GM21529 (cell line): ENCODE measurements at regions not wholly inside any gene's neighbourhood (a gene's known extent, or its start where the extent isn't known, plus 50 kb on each side); places are given as distances from the start of the nearest gene placed in this dataset.

ENCODE experiments used
- ATAC-seq: cut with Tn5 transposase; IDR thresholded peaks from one replicate; pipeline ENCODE4 v1.9.1; 2021; ENCODE audit not compliant: unreplicated experiment

DNA sequence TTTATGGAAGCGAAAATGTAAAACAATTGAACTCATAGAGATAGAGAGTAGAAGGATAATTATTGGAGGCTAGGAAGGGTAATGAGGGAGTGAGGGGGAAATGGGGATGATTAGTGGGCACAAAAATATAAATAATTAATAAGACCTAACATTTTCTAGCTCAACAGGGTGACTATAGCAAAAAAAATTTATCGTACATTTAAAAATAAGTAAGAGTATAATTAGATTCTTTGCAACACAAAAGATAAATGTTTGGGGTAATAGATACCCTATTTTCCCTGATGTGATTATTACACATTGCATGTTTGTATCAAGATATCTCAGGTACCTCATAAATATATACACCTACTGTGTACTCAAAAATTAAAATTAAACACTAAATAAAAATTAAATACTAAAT is 1070.0 kb downstream of the LRFN5 start:
- ATAC-seq: no peak

DNA sequence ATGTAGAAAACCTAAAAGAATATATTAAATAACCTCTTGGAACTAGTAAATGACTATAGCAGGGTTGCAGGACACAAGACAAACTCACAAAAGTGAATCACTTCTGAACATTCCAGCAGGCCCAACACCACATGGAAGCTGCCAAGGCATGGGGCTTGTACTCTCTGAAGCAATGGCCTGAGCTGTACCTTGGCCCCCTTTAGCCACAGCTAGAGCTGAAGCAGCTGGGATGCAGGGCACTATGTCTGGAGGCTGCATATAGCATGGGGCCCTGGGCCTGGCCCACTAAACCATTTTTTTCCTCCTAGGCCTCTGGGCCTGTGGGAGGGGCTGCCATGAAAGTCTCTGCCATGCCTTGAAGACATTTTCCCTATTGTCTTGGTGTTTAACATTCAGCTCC is 1067.3 kb downstream of the LRFN5 start:
- ATAC-seq: no peak

DNA sequence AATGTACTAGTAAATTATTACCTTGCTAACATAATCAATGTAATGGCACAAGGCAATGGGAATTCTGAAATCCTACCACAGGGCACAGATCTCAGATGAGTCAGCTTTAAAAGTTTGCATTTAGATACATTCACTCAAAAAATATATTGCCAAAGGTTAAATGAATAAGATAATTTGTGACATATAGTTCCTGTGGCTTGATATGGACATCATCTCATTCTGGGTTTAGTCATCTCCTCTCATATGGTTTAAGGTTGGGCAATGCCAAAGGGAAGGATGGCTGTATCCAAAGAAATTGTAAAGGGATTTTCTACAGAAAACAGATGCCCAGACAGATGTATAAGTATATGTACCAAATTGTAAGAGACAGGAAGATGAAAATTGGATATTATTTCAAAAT is 1065.0 kb downstream of the LRFN5 start:
- ATAC-seq: no peak

DNA sequence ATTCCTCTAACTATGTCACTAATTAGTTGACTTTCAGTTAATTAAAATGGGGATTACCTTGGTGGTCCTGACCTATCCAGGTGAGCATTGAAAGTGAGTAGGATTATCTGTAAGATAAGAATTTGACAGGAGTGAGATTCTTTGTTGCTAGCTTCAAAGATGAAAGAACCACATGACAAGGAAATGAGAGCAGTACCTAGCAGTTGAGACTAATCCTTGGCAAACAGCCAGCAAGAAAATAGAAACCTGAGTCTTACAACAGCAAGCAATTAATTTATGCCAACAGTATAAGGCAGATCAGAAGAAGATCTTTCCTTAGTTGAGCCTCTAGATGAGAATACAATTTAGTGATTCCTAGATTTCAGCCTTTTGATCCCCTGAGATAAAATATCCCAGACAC is 1058.4 kb downstream of the LRFN5 start:
- no peak for ATAC-seq

DNA sequence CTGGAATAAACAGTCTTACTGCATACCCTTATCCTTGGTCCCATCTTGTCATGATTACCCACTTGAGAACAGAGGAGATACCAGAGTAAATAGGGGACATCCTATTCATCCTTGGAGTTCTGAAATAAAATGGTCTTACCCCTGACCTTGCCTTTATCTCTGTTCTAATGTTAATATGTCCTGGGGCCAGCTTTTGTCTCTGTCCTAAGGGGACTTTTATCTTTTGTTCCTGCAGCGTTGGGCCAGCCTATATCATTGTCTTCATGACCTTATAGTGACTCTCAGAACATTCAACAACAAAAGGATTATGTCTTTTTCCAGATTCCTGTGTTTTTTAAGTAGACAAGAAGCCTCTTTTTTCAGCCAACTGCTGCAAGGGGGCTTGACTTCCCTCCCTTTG is 1057.5 kb downstream of the LRFN5 start:
- ATAC-seq: no peak

DNA sequence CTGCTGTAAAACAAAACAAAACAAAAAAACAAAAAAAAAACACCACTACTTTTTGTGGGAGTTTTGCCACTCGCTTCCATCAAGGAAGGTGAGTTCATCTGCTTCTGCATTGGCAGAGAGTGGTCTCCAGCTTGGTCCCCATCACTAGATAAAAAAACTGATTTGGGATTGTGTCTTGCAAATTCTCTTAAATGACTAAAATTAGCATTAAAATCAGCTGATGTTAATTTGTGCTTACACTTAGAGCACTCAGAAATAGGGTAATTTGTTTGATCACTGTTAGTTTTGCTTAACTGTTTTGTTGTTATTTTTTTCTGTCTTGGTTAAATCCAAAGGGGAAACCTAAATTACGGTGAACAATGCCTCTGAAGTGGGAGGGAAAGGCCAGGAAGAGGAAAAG is 1048.0 kb downstream of the LRFN5 start:
- ATAC-seq: no peak

DNA sequence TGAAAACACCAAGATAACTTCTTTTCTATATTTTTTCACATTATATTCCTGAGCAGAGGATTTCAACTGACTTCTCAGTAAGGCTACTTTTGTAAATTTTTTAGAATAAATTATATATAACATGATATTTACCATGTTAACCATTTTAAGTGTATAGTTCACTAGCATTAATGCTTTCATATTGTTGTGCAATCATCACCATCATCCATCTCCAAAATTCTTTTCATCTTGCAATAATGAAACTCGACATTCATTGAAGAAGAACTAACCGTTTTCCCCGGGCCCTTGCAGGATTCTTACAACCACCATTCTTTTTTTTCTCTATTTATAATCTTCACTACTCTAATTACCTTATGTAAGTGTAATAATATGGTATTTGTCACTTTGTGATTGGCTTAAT is 1036.1 kb downstream of the LRFN5 start:
- no peak for ATAC-seq

DNA sequence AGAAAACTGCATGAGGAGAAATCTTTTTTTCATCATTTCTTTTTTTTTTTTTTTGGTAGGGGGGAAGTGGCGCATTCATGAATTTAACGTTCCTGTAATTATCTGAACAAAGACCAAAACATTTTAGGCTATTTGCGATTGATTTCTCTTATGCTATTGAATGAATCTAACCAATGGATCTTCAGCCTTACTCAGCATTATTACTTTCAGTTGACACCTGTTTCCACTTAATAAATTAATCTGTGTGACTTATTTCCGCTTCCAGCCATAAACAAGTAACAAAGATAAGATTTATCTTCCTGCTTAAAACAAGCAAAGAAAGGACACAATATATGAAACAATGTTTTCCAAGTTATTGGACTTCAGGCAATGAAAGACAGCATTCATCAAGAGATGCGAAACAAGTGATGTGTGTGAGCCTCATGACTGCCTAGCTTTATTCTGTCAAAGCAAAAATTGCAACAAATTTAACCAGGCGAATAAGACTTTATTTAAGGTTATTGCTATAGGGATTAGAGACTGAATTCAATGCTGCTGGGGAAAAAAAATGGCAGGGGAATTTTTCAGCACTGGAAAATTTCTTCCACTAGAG is 1026.9 kb downstream of the LRFN5 start:
- no peak for ATAC-seq

DNA sequence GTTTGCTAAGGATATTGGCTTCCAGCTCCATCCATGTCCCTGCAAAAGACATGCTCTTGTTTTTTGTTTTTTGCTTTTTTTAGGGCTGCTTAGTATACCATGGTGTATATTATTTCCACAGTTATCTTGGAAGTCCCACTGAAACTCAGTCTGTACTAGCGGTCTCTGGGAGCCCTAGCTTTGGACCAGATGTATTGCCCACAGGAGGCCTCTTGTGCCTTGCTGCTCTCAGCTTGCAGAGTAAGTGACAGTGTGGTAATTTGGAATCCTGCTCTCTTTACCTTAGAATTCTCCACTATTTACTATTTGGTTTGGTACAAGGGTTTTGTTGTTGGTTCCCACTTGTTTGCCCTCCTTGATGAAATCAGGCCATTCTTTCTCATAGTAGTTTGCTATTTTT is 1022.9 kb downstream of the LRFN5 start:
- no peak for ATAC-seq

DNA sequence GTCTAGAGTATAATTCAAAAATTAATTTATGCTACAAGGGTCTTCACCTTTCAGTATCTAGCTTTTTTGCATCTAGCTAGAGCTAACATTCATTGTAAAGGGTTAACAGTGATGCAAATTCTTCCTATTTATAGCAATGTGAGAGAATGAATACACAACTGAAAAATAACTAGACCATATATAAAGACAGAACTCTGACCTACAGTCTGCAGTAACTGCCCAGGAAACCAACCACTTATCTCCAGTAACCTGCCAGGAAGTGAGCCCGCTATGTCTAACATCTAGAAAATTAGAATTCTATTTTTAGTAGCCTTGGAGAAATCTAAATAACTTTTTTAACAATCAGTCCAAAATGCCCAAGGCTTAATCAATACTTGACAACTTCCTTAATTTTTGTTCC is 1021.9 kb downstream of the LRFN5 start:
- ATAC-seq: no peak

DNA sequence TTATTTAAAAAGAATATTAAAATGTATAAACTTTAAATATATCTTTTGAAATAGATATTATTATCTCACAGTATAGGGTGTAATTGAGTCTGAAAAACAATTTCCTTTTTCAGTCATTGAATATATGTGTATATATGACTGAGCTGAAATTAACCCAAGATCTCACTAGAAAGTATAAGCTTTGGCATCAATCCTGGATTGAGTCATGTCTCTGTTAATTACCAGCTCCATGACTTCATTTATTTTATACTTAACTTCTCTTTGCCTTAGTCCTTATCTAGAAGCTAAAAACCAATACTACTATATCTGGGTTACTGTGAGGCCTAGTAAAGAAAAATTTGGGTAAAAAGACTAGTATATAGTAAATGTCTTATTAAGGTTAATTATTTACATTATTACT is 1020.3 kb downstream of the LRFN5 start:
- ATAC-seq: no peak

DNA sequence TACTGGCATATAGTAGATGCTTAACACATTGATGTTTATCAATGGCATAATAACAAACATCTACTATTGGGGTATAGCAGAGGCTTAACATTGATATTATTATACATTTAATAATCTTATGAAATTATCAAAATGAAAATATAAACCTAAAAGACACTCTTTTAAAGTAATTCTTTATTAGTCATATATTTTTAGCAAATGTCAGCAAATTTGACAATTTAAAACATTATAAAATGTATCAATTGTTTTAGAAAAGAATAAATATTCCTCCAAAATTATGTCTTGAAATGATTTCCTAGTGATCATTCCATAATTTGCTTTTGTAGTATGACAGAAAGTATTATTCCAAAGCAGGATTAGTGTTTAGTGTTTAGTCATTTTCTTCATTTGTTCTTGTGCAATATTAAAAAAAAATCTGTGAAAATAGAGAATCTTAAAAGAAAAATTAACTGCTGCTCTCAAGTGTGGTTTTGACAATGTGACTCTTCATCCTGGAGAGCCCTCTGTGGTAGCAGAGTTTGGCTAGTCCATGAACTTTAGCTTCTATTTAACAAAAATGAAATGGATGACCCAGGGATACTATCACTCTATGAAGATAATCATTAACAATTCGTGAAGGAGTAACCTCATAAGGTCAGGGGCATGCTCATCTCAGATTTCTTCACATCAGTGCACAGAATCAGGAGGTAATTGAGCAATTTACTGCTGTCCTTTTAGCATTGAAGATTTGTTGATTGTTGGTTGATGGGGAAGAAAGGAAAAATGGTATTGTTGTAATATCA is 1018.5 kb downstream of the LRFN5 start:
- no peak for ATAC-seq

DNA sequence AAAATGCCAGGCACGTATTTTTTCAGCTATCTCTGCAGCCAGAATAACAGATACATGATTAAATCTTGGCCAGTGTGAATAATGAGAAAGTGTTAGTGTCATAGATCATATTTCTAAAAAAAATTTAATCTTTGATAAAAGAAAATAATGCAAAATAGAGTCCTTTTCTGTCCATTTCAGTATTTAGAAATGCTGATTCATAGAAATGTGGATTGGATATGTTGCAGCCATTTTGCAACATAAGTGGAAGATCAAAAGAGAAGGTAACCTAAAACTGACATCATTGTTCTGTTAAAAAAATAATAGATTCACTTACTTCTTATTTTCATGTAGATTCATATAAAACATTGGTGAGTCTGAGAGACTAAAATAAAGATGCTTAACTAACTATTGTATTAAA is 1010.3 kb downstream of the LRFN5 start:
- ATAC-seq: no peak

DNA sequence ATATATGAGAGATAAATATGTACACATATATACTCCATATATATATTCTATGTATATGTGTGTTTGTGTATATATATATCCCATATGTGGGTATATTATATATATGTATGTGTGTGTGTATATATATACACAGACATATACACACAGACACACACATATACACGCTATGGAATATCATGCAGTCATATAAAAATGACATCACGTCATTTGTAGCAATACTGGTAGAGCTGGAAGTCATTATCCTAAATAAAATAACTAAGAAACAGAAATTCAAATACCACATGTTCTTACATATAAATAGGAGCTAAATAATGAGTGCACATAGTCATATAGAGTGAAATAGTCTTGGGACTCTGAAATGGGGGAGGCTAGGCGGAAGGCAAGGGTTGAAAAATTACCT is 1000.2 kb downstream of the LRFN5 start:
- ATAC-seq: no peak

DNA sequence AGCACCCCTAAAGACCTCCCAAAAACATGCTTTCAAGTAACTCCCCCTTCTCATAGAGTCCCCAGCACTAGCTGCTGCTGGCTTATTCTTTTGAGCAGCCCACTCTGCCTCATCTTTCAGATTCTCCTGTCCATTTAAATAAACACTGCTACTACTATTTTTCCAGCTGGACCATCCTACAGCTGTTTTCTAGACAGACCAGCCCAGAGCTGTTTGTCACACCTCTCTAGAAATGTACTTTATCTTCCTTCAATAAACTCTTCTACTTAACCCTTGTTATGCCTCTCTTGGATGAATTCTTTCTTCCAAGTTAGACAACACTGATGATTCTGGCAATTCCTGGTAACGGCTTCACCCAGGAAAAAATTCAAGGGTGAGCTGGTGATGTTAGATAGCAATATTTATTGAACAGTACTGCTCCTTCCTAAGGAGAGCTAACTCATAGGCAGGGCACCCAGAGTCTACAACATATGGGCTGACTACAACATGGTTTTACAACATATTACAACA is 995.7 kb downstream of the LRFN5 start:
- no peak for ATAC-seq

DNA sequence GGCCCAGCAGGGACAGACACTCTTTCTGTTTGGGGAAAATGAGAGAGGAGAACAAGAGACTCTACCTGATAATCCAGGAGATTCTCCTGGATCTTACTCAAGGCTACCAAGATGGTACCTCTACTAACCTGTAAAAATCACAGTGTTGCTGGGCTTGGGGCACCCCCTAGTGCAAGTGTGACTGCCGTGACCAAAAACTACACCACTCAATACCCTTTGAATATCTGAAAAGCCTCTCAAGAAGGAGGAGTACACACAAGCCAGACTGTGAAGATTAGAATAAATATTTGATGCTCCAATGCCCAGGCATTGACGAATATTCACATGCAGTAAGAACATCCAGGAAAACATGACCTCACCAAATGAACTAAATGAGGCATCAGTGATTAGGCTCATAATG is 965.4 kb downstream of the LRFN5 start:
- ATAC-seq: no peak

DNA sequence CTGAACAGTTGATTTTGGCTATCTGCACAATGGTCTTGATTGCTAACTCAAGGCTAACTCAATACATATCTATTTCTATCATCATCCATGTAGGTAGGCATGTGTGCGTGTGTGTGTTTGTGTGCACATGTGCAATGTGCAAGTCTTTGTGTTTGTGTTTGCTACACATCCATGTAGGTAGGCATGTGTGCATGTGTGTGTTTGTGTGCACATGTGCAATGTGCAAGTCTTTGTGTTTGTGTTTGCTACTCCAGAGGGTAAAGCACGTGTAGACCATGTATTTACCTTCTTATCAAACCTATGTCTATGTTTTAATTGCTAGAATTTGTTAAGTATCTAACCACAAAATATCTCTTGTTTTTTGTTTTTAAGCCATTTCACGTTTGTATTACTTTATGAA is 962.6 kb downstream of the LRFN5 start:
- no peak for ATAC-seq

DNA sequence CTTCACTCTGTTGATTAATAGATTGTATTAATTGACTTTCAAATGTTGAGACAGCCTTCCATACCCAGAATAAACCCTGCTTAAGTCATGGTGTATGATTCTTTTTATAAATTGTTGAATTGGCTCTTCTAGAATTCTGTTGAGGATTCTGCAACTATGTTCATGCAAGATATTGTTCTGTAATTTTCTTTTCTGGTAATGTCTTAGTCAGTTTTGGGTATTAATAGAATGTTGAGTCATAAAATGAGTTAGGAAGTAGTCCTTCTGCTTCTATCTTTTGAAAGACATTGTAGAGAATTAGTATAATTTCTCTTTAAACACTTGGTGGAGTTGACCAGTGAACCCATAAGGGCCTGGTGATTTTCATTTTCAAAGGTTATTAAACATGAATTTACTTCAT is 958.9 kb downstream of the LRFN5 start:
- no peak for ATAC-seq

DNA sequence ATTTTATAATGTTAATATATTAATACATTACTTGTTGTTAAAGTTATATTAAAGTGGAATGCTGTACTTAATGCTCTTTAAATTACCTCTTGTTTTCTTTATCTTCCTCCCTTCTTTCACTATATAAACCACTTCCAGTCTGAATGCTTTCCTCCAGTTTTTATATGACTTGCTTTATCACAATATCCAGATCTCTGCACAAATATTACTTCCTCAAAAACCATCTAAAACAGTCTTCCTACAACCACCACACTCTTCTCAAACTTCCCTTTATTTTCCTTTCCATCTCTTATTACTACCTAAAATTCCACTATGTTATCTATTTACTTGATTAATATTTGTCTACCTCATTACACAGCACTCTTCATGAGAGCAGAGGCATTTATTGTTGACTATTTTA is 956.6 kb downstream of the LRFN5 start:
- ATAC-seq: no peak

DNA sequence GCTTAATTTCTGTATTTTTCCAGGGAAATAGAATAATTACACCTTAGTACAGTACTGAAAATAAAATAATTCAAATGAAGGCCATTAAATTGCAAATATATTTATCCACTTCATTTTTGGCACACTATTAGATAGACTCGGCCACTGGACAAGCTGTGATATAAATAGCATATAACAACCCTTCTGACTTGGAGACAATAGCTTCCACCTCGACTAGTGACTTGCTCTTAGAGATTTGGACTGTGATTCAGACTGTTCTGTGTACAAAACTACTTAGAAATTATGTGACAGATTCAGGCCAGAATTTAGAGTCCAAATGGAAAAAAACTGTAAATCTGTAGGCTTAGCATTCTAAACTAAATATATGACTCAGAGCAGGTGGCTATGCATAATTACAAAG is 949.9 kb downstream of the LRFN5 start:
- no peak for ATAC-seq

DNA sequence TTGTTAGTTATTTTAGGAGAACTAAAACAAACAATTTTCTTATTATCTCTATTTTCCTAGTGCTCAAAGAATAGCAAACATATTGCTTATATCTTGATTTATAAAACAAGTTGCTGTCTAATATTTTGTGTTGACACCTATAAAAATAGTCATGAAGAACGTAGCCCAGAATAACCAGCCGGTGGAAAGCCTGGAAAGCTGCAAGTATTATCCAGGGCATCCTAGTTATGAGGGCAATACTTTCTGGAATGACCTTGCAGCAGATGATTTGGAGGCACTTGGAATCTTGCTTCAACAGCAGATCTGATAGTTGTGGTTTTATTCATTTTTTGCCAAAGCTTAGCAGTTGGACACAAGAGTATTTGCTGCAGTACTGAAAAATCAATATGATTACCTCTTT is 948.7 kb downstream of the LRFN5 start:
- no peak for ATAC-seq

DNA sequence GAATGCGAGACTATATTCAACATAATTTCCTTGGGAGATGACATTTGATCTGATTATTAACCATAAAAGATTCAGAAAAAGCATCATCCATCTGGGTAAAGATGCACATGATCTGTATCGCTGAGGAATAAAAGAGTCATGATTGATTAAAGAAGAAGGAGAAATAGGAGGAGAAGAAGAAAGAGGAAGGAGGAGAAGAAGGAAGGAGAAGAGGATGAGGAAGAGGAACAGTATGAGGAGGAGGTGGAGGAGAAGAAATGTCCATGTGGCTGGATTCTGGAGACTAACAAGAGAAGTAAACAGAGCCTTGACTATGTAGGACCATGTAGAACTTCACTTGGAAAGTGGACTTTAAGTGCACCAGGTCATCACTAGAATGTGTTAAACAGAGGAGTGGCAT is 947.4 kb downstream of the LRFN5 start:
- ATAC-seq: no peak

DNA sequence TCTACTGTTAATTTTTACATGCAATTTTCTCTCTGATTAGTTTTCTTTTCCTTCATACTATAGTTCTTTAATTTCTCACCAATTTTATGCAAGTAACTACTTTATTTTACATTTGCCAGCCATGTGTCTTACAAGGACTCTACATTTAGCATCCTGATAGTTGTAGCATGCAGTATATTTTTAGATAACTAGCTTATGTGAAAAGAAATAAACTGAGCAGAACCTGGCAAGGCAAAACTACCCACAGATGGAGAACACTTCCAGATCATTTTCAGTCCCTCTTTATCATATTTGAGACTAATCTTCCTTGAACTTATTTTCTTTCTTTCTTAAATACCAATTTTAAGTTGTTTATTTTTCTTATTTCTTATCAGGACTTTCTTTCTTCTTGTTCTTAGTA is 943.6 kb downstream of the LRFN5 start:
- ATAC-seq: no peak
